ENCODE measurements at regions not wholly inside any gene's neighbourhood (a gene's known extent, or its start where the extent isn't known, plus 50 kb on each side); places are given as distances from the start of the nearest gene placed in this dataset.

DNA sequence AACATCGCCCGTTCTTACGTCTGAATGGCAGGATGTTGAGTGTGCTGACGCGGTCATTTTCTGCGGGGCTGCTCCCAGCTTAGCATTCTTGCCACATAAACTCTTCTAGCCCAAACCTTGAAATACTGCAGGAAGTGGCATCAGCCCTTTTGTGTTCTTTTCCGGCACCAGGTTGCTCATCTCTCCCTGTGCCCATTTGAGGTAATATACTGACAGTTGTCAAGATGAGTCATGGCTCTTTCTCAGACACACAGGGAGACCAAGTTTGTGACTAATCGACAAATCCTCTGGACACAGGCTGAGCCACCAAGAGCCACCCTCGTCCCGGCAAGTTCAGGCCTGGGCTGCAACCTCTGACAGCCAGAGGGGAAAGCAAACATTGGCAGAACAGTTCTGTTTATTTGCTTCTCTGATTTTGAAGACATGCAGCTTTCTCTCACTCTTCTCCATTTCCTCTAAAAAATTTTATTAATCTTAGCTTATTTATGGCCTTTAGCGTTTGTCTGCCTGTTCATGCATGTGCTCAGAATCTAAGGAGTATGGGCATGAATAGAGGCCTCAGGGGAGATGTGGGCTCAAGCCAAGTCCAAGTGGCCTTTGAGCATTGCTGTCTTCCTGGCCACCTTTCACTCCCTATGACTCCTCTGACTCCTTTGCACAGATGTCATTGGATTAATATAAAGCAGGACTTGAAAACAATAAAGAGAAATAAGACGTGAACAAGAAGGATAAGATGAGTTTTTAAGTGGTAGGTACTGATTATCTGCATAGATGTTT is 328.2 kb upstream of the JAG1 start:
- DNase-seq: no peak

DNA sequence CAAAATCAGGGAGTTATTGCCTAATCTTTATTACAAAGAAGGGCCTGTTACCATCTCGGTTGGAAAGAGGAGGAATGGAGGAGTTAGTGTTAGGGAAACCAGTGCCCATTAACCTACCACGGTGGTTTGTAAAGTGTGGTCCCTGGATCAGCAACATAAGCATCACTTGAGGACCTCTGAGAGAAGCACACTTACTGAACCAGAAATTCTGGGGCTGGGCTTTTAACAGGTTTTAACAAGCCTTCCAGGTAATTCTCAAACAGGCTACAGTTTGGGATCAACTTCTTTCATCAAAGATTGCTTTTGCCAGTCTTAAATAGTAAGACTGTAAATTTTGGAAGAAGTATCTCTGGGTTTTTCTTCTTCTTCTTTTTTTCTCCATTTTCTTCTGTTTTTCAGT is 329.5 kb upstream of the JAG1 start:
- no peak for DNase-seq

DNA sequence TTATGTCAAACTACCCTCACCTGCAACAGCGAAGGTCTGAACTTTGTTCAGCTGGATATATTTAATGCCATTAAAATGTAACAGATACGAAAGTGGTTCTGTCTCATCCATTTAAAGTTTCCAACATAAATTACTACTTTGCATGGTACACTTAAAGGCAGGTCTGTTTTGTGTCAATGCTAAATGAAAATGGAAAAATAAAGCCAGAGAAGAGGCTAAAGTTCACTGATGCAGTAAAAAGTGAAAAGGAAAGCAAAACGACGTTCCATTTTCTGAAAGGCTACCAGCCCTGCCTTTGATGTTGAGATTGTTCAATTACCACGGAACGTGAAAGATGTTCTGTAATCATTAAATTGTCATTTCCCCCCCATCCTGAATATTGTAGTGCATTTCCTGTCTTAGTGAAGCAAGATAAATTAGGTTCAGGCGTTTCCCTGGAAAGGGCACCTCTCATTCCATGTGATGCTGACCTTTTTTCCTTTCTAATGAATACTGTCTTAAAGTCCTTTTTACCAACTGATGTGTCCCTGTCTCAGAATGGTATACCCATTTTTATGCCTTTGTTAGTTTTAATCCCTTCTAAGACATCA is 334.7 kb upstream of the JAG1 start:
- DNase-seq: no peak

DNA sequence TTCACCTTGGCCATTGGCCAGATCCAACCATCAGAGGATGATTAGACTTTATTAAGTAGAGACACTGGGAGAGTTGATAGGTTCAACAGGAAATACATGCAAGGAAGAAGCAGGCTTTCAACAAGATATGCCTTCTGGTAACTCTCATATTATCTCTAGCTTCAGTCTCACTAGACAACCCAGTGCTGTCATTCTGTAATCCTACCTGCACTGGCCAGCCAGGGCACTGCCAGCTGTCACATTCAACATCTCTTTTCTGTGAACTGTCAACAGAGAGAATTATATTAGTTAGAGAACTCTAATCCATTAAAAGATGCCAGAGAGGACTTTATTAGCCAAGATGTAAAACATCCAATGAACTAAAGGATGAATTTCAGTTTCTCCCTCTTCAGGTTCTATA is 337.9 kb upstream of the JAG1 start:
- DNase-seq: no peak

DNA sequence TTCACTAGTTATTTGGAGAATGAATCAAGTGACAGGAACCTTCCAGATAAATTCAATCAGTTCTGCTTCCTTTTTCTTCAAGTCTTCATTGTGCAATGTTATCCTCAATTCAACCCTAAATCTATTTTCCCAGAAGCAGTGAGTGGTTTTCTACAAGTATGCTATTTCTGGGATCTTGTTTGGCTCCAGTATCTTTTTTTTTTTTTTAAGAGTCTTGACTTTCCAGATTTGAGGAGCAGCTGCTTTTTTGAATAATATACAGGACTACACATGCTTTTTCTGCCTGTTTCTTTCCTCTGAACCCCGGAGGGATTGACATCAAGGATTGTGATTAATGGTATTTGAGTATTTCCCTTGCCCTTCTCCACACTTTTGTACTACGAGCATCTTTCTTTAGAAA is 339.2 kb upstream of the JAG1 start:
- DNase-seq: no peak

DNA sequence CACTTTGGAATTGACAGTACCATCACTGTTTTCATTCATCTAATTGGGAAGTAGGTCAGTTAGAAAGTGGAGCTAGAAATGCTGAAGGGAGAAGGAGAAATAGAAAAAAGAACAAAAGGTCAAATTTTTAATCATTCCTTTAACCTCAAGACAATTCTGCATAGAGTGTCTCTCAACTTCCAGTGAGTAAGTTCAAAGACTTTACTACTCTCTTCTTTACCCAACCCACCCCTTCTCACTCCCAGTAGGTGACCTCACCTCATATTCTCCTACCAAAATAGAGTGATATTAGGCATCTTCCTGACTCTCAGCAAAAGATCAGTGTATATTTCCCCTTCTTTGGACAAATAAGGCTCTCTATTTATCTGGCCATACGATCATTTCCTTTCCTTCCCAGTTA is 340.0 kb upstream of the JAG1 start:
- DNase-seq: no peak

DNA sequence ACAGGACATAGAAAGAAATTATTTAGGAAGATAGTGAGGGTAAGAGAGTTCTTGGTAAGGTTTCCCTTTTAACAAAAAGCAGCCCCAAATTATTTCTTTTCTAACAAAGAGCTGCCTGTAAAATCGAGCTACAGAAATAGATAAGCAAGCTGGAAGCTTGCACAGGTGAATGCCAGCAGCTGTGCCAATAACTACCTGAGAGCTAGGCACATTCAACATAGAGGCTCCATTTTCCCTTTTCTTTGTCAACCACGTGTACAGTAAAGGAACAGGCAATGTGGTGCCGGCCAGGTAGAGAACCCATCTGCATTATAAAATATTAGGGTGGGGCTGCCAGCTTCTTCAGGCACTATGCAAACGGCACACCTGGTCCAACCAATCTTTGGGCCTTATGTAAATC is 341.6 kb upstream of the JAG1 start:
- DNase-seq: no peak

DNA sequence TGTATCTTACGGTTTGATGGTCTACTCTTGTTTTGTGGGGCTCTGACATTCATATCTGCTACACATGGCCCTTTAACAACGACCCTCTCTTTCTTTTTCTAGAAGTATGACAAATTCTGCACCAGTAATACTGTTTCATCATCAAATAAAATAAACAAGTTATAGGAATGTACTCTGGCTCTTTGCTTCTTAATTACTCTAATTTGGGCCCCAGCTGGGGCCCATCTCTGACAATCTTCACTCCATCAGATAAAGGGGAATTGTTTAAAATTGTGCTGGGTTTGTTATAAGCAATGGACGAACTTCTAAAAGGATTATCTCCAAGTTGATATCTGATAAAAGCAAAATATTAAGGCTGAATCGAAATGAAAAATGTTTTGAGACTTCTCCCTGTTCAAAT is 343.6 kb upstream of the JAG1 start:
- no peak for DNase-seq

DNA sequence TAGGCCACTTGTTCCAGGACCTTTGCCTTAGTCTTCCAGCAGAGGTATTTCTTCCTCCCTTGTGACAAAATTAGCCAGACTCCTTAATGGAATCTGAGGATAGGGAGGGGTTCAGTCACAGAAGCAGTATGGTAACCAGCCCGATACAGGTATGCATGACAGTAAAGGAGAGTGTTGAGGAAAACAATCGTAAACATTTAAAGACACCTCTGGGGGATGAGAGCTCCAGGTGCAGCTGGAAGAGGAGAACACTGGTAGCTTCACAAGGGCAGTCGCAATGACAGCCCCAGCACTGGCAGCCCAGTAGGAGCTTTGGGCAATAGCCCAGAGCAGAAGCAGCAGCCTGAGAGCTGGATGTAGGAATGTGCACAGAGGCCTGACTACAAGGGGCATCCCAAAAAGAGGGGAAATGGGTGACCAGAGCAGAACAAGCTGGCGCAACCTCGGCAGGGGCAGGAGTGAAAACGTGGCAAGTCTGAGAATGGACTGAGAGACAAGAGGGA is 344.9 kb upstream of the JAG1 start:
- DNase-seq: no peak

DNA sequence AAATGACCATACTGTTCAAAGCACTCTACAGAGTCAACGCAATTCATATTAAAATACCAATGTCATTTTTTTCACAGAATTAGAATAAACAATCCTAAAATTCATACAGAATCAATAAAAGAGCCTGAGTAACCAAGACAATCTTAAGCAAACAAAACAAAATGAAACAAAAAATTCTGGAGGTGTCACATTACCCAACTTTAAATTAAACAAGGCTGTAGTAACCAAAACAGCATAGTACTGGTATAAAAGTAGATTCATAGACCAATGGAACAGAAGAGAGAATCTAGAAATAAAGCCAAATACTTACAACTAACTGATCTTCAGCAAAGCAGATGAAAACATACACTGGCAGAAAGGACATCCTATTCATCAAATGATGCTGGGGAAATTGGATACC is 346.9 kb upstream of the JAG1 start:
- DNase-seq: no peak

DNA sequence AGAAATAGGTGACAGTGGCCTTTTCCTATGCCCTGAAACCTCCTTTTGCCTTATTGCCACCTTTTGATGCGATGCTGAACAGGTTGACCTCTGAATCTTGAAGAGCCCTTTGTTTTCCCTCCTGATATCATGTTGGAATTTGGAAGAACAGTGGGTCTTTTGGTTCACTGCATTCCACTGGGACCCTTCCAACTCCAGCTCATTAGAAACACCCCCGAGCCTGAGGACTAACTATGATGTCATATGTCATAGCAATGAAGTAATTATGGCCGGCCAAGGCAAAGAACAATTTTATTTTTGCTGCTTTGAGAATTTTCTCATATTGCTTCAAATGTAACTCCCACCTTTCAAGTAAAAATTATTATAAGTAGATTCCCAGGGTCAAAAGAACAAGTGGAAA is 353.4 kb upstream of the JAG1 start:
- DNase-seq: no peak

DNA sequence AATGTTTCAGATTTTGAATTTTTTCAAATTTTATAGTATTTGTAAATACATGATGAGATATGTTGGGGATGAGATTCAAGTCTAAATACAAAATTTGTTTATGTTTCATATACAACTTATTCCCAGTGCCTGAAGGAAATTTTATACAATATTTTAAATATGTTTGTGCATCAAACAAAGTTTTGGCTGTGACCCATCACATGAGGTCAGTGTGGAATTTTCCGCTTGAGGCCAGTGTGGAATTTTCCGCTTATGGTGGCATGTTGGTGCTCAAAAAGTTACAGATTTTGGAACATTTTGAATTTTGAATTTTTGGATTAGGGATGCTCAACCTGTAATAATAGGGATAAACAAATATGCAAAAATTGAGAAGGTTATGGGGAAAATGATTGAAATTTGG is 356.6 kb upstream of the JAG1 start:
- DNase-seq: no peak

DNA sequence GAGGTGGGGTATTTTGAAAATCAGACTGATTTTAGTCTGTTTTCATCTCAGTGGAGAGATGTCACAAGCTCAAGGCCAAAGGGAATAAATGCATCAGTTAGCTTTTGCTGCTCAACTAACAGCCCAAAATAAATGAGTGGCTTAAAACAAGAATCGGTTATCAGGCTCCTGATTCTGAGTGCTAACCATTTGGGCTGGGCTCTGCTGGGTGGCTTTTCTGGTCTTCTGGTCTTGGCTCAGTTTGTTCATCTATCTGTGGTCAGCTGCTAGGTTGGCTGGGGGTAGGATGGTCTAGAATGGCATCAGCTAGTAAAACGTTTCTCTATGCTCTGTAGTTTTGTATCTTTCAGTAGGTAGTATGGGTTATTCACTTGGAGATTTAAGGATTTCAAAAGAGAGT is 357.5 kb upstream of the JAG1 start:
- DNase-seq: no peak

DNA sequence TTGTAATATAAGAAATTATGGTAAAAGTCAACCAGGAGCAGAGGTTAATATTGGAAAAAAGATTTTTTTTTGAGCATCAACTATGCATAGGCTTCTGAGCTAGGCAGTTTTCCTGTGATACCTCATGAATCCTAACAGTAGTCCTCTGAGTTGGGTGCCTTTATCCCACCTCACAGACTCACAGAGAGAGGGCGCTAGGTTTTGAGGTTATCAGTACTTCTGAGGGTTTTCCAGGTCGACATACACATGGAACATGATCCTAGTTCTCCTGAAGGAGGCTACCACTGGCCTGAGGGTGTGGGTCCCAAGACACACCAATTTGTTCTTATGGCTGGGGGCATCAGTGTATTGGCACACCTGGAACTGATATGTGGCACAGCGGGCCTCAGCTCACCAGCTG is 358.8 kb upstream of the JAG1 start:
- DNase-seq: no peak

DNA sequence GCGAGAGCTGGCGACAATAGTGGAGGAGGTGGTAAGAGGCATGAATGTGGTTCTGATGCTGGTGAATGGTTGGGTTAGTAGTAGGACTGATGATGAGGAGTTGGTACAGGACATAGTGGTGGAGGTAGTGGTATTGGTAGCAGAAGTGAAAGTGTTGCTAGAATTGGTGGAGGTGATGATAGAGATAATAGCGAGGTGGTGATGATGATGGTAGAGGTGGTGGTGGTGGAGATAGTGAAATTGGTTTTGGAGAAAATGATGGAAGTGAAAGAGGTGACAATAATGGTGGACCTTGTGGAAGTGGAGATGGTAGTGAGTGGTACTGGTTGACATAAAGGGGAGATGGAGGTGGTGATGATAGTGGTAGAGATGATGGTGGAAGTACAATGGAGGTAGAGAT is 360.2 kb upstream of the JAG1 start:
- DNase-seq: no peak

DNA sequence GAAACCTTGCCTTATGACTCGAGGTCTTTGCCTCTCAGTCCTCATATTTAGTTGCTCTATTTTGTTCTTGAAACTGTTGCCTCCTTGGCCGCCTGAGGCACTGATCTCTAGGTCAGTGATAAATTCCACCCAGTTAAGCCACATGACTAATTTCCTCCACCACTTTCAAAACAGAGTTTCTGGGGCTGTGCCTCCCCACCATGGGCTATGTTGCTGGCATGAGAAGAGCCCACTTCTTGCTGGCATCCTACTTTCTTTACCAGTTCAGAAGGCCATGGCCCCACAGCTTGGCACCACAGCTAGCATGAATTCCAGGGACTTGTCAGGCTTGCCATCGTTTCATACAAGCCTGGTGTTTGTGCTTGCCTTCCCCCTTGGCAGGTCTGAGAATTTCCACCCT is 361.4 kb upstream of the JAG1 start:
- no peak for DNase-seq

DNA sequence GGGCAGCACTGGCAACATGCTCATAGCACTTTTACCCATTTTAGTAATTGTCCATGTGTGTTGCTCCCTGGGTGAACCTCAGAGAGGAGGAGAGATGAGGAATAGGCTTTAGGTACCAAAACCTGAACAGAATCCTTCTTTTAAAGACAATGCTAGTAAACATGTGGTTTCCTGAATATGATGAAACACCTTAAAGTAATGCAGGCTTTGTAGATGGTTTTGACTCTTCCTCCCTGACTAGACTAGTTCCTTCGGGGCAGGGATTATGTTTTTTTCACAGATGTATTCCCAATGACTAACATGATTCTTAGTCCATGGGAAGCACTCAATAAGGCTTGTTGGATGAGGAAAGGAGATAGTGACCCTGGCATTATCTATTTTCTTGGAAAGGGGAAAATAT is 367.6 kb upstream of the JAG1 start:
- DNase-seq: no peak

DNA sequence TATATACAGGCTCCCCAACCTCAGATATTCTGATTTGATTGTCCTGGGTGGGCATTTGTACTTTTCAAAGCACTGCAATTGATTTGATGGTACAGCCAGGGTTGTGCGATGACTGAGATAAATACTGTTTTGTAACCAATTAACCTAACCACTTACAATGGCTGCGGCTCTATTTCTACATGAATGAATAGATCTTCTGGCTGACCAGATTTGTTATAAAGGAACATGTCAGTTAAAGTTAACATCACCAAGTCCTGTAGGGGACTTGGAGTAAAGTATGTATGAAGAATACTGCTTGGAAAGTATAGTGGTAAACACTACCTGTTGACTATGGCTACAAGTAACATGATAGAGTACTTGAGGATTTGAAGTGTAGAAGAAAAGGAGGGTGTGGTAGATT is 369.2 kb upstream of the JAG1 start:
- DNase-seq: no peak

DNA sequence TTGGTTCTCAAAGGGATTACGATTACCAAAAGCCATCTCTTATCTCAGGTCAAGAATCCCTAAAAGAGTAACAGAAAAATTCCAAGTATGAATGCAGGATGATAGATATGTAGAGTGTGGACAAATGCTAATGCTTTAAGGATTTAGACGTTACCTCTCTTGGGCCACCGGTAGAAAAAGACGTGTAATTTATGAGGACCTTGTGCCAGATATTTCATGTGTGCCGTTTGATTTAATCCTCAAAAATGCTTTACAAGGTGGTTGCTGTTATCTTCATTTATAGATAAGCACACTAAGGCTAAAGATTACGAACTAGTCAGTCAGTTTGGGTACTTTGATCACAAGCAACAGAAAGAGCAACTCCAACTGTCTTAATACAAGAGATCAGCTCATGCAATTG is 370.8 kb upstream of the JAG1 start:
- no peak for DNase-seq

DNA sequence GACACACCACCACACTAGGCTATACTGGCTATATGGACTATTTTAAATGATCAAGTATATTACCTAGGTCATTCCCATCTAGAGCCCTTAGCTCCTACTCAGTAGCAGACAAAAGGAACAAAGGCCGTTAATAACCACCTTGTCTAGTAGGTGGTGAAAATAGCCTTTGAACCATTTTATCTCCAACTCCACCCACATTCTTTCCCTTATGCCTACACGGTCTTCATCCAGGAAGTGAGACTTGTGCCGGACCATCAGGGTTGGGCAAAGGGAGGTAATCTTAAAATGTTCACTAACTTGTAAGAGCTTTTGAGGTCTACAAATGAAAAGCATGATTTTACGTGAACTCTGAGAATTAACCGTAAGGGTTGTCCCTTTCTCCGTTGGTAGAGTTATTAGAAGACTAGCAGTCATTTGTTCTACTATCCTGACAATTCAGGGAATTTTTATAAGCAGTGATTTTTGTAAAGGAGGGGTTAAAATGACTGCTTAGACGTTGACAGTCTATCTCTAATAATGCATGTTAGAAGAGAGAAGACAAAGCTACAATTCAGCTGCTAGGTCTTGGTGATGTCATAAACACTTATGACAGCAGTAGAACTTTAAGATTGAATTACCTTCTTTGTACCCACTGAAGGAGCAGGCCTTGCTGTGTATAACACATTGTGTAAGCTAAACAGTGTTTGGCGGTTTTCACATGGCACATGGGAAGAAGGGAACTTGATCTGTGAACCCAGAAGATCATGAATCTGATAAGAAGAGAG is 371.8 kb upstream of the JAG1 start:
- DNase-seq: no peak

DNA sequence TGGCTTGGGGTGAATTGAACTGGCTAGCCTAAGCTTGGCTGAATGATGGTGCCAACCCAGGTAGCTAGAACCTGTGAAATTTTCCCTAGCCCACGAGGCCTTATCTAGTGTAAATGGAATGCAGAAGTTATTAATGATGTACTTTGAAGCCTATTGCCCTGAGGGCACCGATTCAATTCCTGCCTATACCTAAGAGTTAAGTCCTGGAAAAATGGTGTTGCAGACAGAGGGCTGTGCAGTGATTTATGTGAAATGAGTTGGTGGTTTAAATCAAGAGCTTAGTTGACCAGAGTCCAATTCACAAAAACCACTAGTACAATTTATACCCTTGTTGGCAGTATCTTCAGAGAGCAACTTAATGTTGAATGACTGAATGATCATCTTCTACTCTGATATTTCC is 373.8 kb upstream of the JAG1 start:
- no peak for DNase-seq

DNA sequence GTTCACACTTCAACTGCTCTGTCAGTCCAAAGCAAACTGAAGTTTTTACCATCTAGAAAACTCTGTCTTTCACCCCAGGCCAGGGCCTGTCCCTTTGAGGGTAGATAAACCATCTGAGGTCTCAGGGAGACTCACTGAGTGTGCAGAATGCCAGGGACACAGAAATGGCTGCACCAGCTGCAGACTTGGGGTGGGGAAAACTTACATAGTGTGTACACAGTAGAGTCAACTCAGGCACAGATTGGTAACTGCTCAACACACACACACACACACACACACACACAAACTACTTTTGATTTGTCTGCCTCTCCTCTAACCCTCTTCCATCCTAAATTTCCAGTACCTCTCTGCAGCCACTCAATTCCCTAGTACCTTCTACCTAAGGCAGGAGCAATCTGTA is 374.9 kb upstream of the JAG1 start:
- no peak for DNase-seq

DNA sequence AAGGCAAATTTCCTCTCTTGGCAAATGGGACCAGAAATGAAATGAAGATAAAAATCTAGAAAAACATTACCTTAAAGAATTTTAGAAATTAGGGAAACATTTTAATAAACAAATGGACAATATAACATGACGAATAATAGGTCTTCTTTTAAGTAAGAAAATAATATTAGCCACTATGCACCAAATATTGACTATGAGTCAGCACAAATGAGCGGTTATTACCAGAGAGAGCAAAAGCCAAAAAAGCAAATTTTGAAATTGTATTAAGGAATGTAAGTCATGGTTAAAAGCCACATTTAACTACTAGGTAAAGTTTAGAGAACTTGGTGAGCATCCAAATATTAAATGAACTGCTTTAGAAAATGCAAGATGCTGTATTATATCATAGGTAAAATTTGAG is 376.6 kb upstream of the JAG1 start:
- DNase-seq: no peak

DNA sequence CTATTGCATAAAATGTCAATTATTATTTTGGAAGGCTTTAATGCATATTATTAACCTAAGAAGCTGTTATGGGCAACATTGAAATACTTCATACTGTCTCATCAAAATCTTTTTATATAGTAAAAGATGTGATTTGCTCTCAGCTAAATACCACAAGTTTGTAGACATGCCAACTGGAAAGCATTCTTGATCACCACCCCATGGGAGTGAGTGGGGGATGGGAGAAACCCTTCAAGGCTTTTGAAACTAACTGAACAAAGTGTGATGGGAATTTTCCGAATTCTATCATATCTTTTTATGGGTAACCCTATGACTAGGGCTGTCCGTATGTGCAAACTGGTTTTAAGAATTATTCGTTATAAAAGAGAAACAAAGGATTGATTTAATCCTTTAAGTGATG is 377.3 kb upstream of the JAG1 start:
- DNase-seq: no peak

Measured in activated CD4-positive, alpha-beta T cell treated with anti-CD3 and anti-CD28 coated beads, Interleukin-2, amount 50 U/mL, for 16 hours (primary cell).